ENCODE measurements at regions not wholly inside any gene's neighbourhood (a gene's known extent, or its start where the extent isn't known, plus 50 kb on each side); places are given as distances from the start of the nearest gene placed in this dataset.

- DNase-seq, result no peak
These were observed 187.8 kb downstream of the MYLK4 start for GRCh38 chr6:2562721-2563451.

DNA sequence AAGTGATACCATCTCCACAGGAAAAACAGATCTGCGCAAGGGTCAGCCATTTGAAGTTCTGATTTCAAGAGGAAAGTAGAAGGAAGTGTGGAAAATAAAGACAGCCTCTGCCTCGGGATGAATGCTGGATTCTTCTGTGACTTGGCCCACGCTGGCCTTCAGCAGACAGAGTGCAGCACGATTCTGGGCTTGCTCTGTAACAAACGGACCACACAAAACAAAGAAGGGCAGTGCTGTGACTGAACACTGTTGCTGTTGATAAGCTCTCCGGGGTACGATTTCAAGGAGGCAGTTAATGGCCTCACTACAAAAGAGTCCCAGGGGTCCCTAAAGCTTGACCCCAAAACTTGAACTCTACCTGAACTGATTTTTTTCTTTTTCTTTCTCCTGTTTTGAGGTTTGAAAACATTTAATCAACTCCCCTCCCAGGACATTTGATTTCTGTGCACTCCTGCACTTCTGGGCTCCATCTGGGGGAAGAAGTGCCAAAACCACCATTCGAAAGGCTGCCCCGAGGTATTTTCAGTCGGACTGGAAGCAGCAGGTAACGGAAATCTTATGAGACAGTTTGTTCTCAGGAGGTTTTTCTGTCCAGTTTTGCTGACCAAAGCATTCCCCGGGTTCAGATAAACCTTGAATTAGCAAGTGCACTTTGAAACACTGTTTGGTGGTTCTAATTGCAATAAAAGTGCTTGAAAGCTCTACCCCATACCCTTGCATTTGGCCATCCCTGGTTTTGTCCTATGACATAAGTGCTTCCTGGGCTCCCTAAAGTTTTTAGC lies 189.6 kb downstream of the MYLK4 start:
- DNase-seq, result no peak

DNA sequence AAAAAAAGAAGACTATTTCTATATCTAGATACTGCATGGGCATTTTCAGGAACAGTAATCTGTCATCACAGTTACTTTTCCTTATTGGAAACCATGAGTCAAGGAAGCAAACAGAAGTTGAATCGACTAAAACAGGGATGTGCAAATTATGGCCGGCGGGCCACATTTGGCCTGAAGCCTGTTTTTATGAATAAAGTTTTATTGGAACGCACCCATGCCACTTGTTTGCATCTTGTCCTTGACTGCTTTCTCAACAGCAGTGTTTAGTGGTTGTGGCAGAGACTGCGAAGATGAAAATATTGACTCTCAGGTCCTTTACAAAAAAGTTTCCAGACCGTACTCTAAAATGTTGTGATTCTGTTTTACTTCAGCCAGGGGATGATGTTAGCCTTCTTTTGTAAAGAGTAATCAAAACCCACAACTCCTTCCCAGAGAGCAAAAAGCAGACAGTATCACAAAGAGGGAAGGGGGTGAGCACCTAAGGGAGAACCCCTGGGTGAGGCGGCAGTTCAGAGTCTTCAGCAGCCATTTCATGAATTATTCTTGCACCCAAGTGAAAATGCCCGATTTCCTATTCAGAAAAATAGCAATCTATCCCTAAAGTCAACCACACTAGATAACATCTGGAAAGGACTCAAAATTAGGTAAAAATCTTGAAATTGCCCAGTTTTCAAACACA lies 190.4 kb downstream of the MYLK4 start:
- DNase-seq, result no peak

- no peak for DNase-seq
These were observed 191.6 kb downstream of the MYLK4 start for GRCh38 chr6:2558861-2559801.

GRCh38 chr6:2558098-2558680 lies 192.5 kb downstream of the MYLK4 start:
- DNase-seq, result no peak

DNA sequence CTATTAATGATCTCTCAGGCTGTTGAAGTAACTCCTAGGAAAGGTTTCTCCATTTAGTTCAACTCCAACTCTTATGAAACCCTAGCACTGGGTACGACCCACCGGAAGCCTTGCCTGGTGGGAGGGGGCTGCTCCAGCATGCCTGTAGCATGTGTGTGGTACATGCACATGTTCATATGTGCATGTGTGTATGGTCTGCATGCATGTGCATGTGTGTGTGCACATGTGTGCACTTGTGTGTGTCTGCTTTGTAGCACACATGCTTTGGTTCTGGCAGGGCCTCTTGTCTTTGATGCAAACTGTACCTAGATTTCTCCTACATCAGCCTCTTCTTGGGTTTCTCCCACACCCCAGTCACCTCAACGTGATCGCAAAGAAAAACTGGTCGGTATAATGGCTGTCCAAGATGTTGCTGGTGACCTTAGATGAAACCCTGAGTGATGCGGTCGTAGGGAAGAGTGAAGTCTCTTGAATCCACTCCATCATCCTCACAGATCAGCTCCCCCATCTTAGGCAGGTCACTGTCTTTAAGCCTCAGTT lies 193.5 kb downstream of the MYLK4 start:
- no peak for DNase-seq

GRCh38 chr6:2556761-2557160 lies 194.0 kb downstream of the MYLK4 start:
- DNase-seq, result no peak

DNA sequence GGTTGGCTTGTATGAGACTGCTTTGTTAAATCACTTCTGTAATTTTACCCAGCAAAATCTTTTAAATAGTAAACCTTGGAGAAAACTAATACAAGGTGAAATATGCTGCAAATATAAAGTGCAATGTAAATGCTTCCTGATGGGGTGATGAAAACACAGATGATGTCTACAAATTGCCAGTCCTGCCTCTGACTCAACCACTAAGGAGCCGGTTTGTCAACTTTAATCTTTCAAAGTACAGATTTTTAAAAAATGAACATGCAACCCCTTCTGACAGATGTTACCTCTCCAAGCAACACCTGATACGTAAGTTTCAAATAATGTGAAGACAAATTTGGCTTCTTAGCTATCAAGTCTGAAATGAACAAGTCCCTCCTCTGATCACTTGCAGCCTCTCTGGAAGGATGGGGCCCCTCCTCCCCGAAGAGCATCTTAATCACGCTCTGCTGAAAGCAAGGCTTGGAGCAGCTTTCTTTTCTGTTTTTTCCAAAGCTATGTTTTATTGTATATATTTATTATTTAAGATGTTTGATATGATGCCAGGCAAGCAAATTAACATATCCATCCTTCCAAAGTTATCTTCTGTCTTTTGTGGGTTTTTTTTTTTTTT lies 196.0 kb downstream of the MYLK4 start:
- no peak for DNase-seq

GRCh38 chr6:2552526-2553154 lies 198.1 kb downstream of the MYLK4 start:
- DNase-seq, result no peak

- no peak for DNase-seq
These were observed 199.0 kb downstream of the MYLK4 start for GRCh38 chr6:2551705-2552104.

- no peak for DNase-seq
These were observed 200.5 kb downstream of the MYLK4 start for GRCh38 chr6:2550247-2550646.

- DNase-seq, result no peak
These were observed 200.9 kb downstream of the MYLK4 start for GRCh38 chr6:2549834-2550233.

DNA sequence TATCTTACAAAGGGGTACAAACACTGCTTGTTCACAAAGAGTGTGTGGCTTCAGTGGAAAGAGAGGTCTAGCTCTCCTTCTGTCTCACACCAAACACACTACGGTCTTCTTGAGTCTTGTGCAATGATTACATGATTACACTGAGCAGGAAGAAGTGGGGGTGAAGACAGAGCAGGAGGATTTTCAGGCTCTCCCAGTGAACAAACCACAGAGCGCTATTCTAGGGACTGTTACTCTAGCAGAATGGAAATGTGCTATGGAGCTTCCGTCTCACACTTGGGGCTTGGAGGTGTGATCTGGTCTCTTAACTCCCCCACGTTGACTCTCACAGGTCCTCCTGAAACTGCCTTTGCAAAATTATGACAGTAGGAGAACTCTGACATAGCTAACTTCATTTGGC lies 203.4 kb downstream of the MYLK4 start:
- DNase-seq, result no peak

DNA sequence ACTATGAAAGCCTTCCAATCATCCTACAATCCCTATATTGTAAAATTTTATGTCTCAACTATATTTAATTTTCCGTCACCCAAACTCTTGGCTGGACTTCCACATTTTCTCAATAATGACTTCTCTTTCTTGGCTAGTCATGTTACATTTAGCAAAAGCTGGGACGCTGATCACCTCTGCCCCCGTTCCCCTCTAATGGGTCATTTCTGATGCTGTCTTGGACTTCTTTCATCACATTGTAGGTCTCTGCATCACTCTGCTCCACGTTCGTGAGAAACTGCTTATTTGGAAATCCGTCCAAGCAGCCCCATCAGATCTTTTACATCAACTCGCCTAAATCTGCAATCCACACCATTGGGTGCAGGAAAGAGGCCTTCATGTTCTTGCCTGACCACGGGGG lies 203.8 kb downstream of the MYLK4 start:
- DNase-seq, result no peak

DNA sequence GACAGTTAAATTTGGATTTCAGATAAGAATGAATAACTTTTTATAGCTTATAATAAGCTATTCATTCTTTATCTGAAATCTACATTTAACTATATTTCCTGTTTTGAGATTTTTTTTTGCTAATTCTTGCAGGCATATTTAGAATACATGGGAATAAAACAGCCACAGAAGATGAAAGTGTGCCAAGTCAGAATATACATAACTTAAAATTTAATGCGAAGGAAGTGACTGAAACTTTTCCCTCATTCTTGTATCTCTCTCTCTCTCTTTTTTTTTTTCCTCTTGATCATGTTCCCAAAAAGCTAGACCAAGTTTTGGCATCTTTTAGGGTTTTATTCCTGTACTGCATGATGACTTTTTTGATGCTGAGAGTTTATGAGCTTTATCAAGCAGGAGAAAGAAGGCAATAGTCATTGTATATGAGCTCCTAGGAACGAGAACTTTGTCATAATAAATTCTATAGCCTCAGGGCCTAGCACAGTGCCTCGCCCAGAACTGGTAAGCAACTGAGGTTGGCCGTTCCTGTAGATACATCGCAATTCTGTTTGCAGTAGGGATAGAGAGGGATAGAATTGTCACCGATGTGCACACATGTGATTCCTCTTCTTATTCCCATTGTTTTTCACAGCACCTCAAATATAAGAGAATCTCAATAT lies 205.2 kb downstream of the MYLK4 start:
- no peak for DNase-seq

DNA sequence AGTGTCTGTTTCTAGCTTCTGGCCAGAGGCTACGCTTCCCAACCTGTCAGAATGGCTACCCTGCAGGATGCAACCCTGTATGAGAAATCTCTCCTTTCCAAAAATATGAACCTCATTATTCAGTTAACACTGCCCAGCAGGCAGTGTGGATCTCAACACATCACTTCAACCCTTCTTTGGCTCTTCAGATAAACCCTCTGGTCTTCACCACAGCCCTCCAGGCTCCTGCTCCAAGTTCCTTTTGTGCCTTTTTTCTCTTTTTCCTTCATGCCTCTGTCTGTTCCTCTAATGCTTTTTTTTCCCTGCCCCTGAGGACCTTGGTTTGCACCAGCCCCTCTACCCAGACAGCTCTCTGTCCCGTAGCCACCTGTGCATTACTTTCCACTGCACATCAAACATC lies 207.4 kb downstream of the MYLK4 start:
- no peak for DNase-seq

- DNase-seq, result no peak
These were observed 207.9 kb downstream of the MYLK4 start for GRCh38 chr6:2542858-2543218.

DNA sequence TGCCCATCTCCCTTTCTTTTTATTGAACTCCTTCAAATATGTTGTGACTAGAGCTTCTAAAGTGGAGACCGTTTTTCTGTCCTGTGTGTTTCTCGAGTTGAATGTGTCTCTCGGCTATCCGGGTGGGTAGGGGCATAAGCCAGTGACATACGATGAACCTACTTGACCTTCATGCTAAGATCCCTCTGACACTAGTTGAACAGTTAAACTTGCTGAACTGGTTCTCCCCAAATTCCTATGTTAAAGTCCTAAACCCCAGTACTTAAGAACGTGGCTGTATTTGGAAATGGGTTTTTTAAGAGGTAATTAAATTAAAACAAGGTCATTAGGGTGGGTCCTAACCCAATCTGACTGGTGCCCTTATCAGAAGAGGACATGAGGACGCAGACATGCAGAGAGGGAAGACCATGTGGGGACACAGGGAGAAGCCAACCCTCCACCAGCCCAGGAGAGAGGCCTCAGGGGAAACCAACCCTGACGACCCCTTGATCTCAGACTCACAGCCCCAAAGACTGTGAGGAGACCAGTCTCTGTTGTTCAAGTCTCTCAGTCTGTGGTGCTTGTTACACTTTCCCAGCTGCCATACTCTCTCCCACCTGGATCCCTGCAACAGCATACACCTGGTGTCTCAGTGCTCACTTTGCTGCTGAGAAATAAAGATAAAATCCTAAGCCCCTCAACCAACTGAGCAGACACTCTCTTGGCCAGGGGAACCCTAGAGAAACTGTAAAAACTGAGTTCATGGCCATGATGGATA lies 208.4 kb downstream of the MYLK4 start:
- DNase-seq, result no peak

- DNase-seq, result no peak
These were observed 214.3 kb downstream of the MYLK4 start for GRCh38 chr6:2536451-2536850.

DNA sequence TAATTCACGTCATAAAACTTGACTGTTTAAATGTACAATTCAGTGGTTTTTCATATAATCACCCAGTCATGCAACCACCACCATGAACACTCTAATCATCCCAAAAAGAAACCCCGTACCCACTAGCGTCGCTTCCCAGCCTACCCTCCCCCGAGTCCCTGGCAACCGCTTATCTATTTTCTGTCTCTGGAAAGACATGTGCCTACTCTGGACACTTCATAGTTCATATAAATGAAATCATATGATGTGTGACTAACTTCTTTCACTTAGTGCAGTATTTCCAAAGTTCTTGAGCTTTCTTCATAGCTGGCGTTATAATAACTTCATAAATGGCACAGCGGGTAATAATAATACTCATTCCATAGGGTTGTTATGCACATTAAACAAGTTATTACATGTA lies 215.2 kb downstream of the MYLK4 start:
- DNase-seq, result no peak

All from activated naive CD4-positive, alpha-beta T cell treated with anti-CD3 and anti-CD28 coated beads, Interleukin-2, amount 50 U/mL, for 16 hours (primary cell).